Ovary (tissue), 7 donors: ENCODE measurements at regions not wholly inside any gene's neighbourhood (a gene's known extent, or its start where the extent isn't known, plus 50 kb on each side); places are given as distances from the start of the nearest gene placed in this dataset.

Source experiments
- DNase-seq, 5 donors: peaks; one replicate each; pipeline ENCODE4 v3.0.0-alpha.2; 2019 to 2020
- H3K27ac ChIP-seq, 2 donors: fragments of 200-600 bp; one replicate each; pipeline versions ENCODE4 v1.5.1 to v1.8.0; 2019 to 2022
- H3K27me3 ChIP-seq: fragments of 200-600 bp; one replicate; pipeline ENCODE4 v1.8.0; 2022
- H3K36me3 ChIP-seq: fragments of 200-600 bp; sonication (generic); one replicate; pipeline ENCODE4 v1.5.1; 2019
- H3K4me1 ChIP-seq: one replicate; pipeline ENCODE4 v1.8.1; 2013; ENCODE audit warnings: mild to moderate bottlenecking, moderate library complexity; ENCODE audit not compliant: insufficient read depth
- H3K4me3 ChIP-seq: fragments of 200-600 bp; sonication (generic); one replicate; pipeline ENCODE4 v1.5.1; 2017
- H3K9me3 ChIP-seq, 2 donors: fragments of 200-600 bp in 1 of 2; sonication (generic) in 1 of 2; one replicate each; pipeline versions ENCODE4 v1.5.1 to v1.8.1; 2013 to 2019; ENCODE audit warnings: mild to moderate bottlenecking in 1 of 2, moderate library complexity in 1 of 2
- CTCF ChIP-seq, 3 donors: fragments of 450-650 bp in 2 of 3; fragments of 200-600 bp in 1 of 3; IDR thresholded peaks; one replicate each; pipeline versions ENCODE4 v1.5.1 to v1.8.0; 2016 to 2022; ENCODE audit warnings: antibody characterized with exemption in 3 of 3, mild to moderate bottlenecking in 1 of 3
- EP300 ChIP-seq: sonication (generic); formaldehyde crosslinking; IDR thresholded peaks from one replicate; pipeline ENCODE4 v1.6.1; 2017; ENCODE audit warnings: antibody characterized with exemption
- POLR2A ChIP-seq: fragments of 450-650 bp; IDR thresholded peaks from one replicate; pipeline ENCODE4 v1.6.1; 2017; ENCODE audit warnings: antibody characterized with exemption, mild to moderate bottlenecking, moderate library complexity
- WGBS, 3 donors: extraction: QIAGEN DNeasy Blood & Tissue Kit in 1 of 3; methylation state at CpG; one replicate each; pipeline versions ENCODE4 v1.1.5 to v1.1.7; 2013 to 2017; 5-methylcytosine and 5-hydroxymethylcytosine counted together
- intact Hi-C, 4 donors: fragments of 100-400 bp; cut with DNase I; formaldehyde crosslinking; loops; one replicate each; pipeline versions ENCODE4 v1.11.0 to v1.15.1; 2022 to 2023
- donor health status: DM: no; HTN: no; CAD: no; lungs with moderate emphysema.
- donor health status: DM: no; HTN: no; CAD: no.
- donor health status: Bipolar disorder and iron deficiency.
- donor health status: DM: no; HTN: no; CAD: no.
- donor health status: DM: yes; HTN: yes; CAD: no.

DNA sequence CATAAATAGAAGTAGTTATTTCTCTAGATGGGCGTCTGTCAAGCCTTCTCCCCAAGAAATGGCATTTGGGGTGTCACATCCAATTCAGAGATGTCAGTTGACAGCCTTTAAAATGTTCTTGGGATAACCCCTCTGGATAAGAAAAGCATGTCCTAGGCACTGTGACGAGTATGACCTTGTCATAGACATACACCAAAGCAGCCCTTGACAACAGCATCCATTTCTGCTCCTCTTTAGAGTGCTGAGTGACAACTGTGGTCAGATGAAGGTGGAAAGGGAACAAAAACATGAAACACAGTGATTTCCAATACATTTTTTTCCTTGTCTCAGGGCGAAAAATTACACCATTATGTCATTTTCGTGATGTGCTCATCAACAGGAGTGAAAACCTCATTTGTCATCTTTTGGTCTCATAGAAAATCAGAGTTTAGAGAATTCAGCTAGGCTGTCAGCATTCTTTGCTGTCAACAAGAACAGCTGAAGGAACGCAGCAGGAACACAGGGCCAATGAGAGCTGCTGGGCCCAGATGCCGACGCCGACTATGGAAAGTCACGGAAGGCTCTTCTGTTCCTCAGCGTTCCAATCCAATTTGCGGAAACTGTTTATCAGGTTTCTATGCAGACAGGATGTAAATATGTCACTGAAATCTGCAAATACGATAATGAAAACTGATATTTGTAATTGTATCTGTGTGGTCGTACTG, 193.2 kb downstream of the ICOS start:
- TF ChIP-seq EP300: no peak
- no peak for TF ChIP-seq CTCF (IDR thresholded peaks at IDR 0.05)
- TF ChIP-seq POLR2A: no peak
- intact Hi-C loops: no loop called here
- Histone ChIP-seq H3K36me3 (no peaks in the 10 kb centered on the region), H3K9me3 (no peaks in the 10 kb centered on the region), H3K4me1 (no peaks in the 10 kb centered on the region), H3K27me3 (no peaks in the 10 kb centered on the region), H3K4me3 (no peak overlapping the region), H3K27ac (no peak overlapping the region)
- 89 to 91% (median 90%) methylated on average over 13 of the region's 13 CpGs for WGBS, 3 donors
- no peak for DNase-seq

- Histone ChIP-seq H3K4me1 (no peaks in the 10 kb centered on the region), H3K9me3 (no peaks in the 10 kb centered on the region), H3K27me3 (no peaks in the 10 kb centered on the region), H3K4me3 (no peak overlapping the region), H3K27ac (no peak overlapping the region), H3K36me3 (no peaks in the 10 kb centered on the region)
- DNase-seq: no peak
- TF ChIP-seq EP300 (no peak), POLR2A (no peak), CTCF (IDR thresholded peaks at IDR 0.05) (no peak)
- 61 to 79% (median 71%) methylated on average over 1 of the region's 1 CpG for WGBS, 3 donors
- intact Hi-C loops: no loop called here
These were observed 195.1 kb downstream of the ICOS start for GRCh38 chr2:204131621-204132020.

DNA sequence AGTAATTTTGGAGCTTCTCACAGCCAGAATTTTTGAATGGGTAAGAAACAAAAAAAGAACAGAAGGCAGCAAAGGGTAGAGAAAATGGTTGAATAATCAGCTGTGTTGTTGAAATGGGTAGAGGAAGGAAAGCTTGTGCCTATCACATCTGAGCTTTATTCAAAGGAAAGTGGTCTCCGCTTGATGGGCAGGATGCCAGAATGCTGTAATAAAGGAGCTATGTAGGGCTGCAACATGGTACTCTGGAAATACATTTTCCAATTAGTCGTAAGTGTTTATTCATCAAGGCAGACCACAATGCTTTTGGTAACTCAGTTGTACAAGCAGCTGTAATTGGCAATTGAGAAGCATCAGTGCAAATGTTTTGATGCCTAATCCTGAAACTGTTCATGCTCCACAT, 196.9 kb downstream of the ICOS start:
- Histone ChIP-seq H3K27me3 (no peaks in the 10 kb centered on the region), H3K9me3 (no peaks in the 10 kb centered on the region), H3K27ac (no peak overlapping the region), H3K4me3 (no peak overlapping the region), H3K4me1 (peaks cover 4% of the 10 kb centered on the region), H3K36me3 (no peaks in the 10 kb centered on the region)
- intact Hi-C loops: no loop called here
- WGBS, 3 donors: 93 to 96% (median 94%) methylated on average over 2 of the region's 2 CpGs
- TF ChIP-seq CTCF (IDR thresholded peaks at IDR 0.05): no peak
- TF ChIP-seq POLR2A: no peak
- no peak for TF ChIP-seq EP300
- no peak for DNase-seq

DNA sequence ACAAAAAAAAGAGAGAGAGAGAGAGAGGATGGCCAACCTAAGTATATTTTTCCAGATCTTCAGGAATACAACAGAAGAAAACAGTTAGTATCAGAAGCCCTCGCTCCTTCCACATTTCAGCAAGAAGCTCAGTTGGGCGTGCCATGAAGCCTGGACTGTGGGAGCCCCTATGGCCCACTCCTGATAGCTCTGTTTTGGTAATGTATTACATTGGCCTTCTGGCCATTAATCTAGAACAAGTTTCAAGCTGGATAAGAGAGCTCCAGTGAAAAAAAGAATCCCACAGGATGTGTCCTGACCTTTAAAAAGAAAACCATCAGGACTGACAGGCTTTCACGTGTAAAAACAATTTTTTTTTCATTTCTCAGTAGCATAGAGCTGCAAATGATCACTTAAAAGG, 197.9 kb downstream of the ICOS start:
- TF ChIP-seq CTCF (IDR thresholded peaks at IDR 0.05) (no peak), EP300 (no peak), POLR2A (no peak)
- DNase-seq: no peak
- Histone ChIP-seq H3K27me3 (no peaks in the 10 kb centered on the region), H3K4me1 (peaks cover 4% of the 10 kb centered on the region), H3K27ac (no peak overlapping the region), H3K9me3 (no peaks in the 10 kb centered on the region), H3K36me3 (no peaks in the 10 kb centered on the region), H3K4me3 (no peak overlapping the region)
- intact Hi-C loops: no loop called here
- 54 to 69% (median 56%) methylated on average over 3 of the region's 3 CpGs for WGBS, 3 donors
